HL-60 (cell line): ENCODE measurements at regions not wholly inside any gene's neighbourhood (a gene's known extent, or its start where the extent isn't known, plus 50 kb on each side); places are given as distances from the start of the nearest gene placed in this dataset.
A peak's percentile ranks its signal among the peaks of the same experiment; 100 is the strongest.

ENCODE experiments used
- DNase-seq, 2 experiments: peaks; one replicate each; pipeline ENCODE4 v3.0.0-alpha.2; 2010 to 2020; ENCODE audit warnings: low read depth in 1 of 2, low spot score in 1 of 2
- H3K27ac ChIP-seq: fragments of 250-450 bp; sonication (Bioruptor Pico); replicated peaks from 2 replicates; pipeline ENCODE4 v1.5.1; 2020; ENCODE audit warnings: mild to moderate bottlenecking, moderate library complexity
- H3K27me3 ChIP-seq: fragments of 250-450 bp; sonication (Bioruptor Pico); 2 replicates; pipeline ENCODE4 v1.5.1; 2021; ENCODE audit warnings: mild to moderate bottlenecking, moderate library complexity; ENCODE audit not compliant: insufficient read depth, poor library complexity, severe bottlenecking
- H3K4me3 ChIP-seq: replicated peaks from 2 replicates; pipeline ENCODE4 v1.5.1; 2011; ENCODE audit warnings: mild to moderate bottlenecking, control low read depth, low read length; ENCODE audit not compliant: insufficient read depth
- CTCF ChIP-seq: IDR thresholded peaks from one replicate; pipeline ENCODE4 v1.5.1; 2011; ENCODE audit warnings: low read length, control low read depth, inconsistent platforms; ENCODE audit not compliant: insufficient read depth
- GABPA ChIP-seq: IDR thresholded peaks from 2 replicates; pipeline ENCODE4 v1.6.1; 2012; ENCODE audit warnings: low read depth
- POLR2AphosphoS5 ChIP-seq: IDR thresholded peaks from 2 replicates; pipeline ENCODE4 v1.6.1; 2012; ENCODE audit warnings: low read depth
- REST ChIP-seq: IDR thresholded peaks from 2 replicates; pipeline ENCODE4 v1.6.1; 2012; ENCODE audit warnings: low read depth; ENCODE audit not compliant: insufficient replicate concordance
- SPI1 ChIP-seq: IDR thresholded peaks from 2 replicates; pipeline ENCODE4 v1.6.1; 2012; ENCODE audit warnings: low read depth, mild to moderate bottlenecking, borderline replicate concordance

- TF ChIP-seq CTCF (no peak), POLR2AphosphoS5 (no peak), SPI1 (no peak), REST (no peak), GABPA (no peak)
These were observed 144.4 kb upstream of the HNRNPU start for GRCh38 chr1:245008761-245009160.

GRCh38 chr1:245007852-245008251 lies 143.5 kb upstream of the HNRNPU start:
- TF ChIP-seq GABPA: no peak
- no peak for DNase-seq
- no peak overlapping the region for H3K27ac ChIP-seq
- H3K4me3 ChIP-seq: no peak overlapping the region
- H3K27me3 ChIP-seq: no peaks in the 10 kb centered on the region

More at GRCh38 chr1:245008761-245009160, 144.4 kb upstream of the HNRNPU start:
- Histone ChIP-seq H3K4me3 (no peak overlapping the region), H3K27ac (no peak overlapping the region), H3K27me3 (no peaks in the 10 kb centered on the region)
- DNase-seq: no peak

GRCh38 chr1:245003246-245003645 lies 138.9 kb upstream of the HNRNPU start:
- no peak overlapping the region for H3K4me3 ChIP-seq
- no peak overlapping the region for H3K27ac ChIP-seq
- DNase-seq: no peak
- no peaks in the 10 kb centered on the region for H3K27me3 ChIP-seq
- no peak for TF ChIP-seq CTCF
- no peak for TF ChIP-seq GABPA
- TF ChIP-seq POLR2AphosphoS5: no peak
- no peak for TF ChIP-seq SPI1
- no peak for TF ChIP-seq REST

GRCh38 chr1:245001252-245001651 lies 136.9 kb upstream of the HNRNPU start:
- TF ChIP-seq GABPA: no peak
- no peak for TF ChIP-seq REST
- no peak for TF ChIP-seq CTCF
- no peak for TF ChIP-seq POLR2AphosphoS5
- TF ChIP-seq SPI1: no peak
- H3K27me3 ChIP-seq: no peaks in the 10 kb centered on the region
- no peak overlapping the region for H3K27ac ChIP-seq
- peak in 1 of 2 experiments; percentile 10 for DNase-seq
- H3K4me3 ChIP-seq: no peak overlapping the region
